HG03378 (cell line): ENCODE measurements at regions not wholly inside any gene's neighbourhood (a gene's known extent, or its start where the extent isn't known, plus 50 kb on each side); places are given as distances from the start of the nearest gene placed in this dataset.

Source experiments
- ATAC-seq: cut with Tn5 transposase; IDR thresholded peaks from one replicate; pipeline ENCODE4 v1.9.1; 2021; ENCODE audit warnings: mild to moderate bottlenecking, moderate library complexity; ENCODE audit not compliant: unreplicated experiment

DNA sequence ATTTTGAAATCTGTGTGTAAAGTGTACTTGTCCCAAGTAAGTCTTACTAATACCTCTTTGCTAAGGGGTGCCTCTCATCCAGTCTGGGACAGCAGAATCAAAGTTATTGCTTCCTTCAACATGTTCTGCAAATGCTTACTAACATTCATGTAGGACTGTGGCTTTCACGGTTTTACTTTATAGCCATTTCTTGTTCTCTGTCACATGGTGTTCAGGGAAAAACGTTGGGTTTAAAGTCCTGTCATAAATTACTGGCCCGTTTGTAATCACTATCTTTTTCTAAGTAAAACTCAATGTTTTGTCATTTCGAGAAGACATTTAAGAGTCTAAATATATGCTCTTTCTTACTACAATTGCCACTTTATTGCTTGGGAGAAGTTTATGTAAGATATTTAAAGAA, 321.1 kb downstream of the STIM2 start:
- ATAC-seq: no peak

DNA sequence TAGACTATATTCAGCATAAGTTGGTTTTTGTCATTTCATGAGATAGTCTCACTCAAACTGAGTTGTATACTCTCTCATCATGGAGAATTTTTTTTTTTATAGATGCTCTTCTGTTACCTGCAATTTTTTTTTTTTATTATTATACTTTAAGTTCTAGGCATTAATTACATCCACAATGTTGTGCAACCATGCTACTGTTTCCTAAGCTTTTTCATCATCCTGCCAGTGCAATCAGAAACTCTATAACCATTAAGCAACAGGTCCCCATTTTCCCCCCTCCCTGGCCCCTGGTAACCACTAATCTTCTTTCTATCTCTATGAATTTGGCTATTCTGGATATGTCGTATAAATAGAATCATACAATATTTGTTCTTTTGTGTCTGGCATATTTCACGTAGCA, 321.6 kb downstream of the STIM2 start:
- ATAC-seq: no peak

DNA sequence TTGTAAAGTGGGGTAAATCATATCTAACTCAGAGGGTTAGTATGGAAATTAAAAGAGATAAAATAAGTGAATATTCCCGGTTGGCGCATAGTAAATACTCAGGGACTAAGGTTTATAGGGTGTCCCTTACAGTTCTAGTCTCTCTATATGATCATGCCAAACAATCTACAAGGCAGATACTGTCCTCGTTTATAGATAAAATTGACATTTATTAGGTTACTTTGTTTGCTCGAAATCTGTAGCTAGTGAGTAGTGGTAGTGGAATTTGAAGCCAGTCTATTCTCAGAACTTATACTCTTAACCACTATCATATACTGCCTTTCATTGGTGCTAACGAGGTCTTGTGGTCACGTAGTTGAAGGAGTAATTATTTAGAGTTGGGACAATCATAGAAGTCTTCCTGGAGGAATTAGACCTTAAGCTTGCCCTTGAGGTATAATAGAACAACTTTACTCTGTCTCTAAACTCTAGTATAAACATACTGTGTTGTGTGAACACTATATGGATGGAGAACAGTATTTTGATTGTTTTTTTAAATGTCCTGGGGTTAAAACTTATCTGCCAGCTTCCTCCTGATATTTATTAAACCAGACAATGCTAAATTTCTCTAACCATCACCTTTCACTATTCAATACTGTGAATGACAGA, 324.0 kb downstream of the STIM2 start:
- ATAC-seq: no peak

DNA sequence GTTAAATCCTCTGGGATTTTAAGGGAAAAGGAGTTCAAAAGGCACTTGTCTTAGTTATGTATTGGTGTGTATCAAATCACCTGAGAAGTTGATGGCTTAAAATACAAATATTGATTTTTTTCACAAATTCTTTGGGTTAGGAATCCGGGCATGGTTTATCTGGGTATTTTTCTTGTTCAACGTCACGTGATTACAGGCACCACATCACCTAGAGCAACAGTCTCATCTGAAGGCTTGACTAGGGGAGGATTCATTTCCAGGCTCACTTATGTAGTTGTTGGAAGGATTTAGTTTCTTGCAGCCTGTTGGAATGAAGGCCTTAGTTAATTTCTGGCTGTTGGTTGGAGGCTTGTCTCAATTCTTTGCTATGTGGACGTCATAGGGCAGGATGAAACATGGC, 326.1 kb downstream of the STIM2 start:
- ATAC-seq: no peak

DNA sequence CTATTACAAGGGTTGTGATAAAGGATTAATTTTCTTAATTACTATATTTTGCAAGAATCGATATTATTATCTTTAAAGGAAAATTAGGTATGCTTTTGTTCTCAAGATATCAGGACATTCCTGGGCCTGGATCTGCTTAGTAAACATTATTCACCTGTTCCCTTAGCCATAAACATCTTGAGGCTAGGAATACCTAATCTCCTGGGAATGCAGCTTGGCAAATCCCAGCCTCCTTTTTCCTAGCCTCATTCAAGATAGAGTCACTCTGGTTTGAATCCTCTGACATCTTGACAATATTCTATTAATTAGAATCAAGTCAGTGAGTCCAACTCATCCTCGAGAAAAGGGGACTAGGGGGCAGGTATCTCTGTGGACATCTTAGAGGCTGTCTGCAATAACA, 327.1 kb downstream of the STIM2 start:
- ATAC-seq: no peak

DNA sequence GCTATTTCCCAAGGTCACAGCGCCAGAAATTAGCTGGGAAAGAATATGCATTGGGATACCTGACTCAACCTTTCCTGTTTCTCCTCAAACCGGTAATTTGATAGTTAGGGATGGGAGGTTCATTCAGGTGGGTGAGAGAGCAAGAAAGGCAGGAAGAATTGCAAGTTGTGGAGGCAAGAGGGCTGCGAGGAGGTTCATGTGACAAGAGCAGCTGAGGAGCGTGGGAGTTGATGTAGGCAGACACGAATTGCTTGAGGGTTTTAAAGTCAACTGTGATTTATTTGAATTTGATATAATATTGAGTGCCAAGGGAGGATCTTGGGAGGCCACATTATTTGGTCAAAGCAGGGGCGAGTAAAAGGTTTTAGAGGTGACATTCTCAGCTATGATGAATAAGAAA, 329.0 kb downstream of the STIM2 start:
- ATAC-seq: no peak

DNA sequence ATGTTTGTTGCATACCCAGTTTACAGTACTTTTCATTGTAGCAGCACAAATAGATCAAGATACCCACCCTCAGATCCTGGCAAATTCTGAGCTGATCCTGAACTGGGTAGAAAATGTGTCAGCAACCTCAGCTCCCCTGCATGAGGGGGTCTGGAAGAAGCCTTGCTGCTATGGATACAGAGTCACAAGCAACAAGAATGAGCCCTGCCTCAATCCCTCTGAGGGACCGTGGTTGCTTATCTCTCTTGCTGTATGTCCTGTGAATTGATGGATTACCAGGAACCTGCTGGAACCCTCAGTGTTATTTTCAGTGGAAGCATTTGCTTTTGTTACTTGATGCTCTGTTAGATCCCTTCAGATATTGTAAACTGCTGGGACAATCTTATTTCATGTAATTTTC, 331.0 kb downstream of the STIM2 start:
- ATAC-seq: no peak

DNA sequence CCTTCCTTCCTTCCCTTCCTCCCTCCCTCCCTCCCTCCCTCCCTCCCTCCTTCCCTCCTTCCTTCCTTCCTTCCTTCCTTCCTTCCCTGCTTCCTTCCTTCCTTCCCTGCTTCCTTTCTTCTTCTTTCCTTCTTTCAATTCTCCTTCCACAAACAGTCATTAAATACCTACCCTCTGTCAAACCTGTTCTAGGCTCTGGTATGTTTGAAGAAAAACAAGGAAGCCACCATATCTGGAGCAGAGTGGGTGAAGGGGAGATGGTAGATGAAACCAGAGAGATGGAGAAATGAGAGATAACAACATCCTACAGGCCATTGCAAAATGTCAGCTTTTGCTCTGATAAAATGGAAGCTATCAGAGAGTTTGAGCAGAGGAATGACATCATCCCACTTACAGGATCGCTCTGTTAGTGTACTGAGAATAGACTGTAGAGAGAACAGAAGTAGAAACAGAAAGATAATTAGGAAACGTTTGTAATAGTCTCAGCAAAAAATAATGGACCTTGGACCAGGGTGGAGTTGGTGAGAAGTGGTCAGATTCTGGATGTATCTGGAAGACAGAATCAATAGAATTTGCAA, 334.0 kb downstream of the STIM2 start:
- ATAC-seq: no peak

DNA sequence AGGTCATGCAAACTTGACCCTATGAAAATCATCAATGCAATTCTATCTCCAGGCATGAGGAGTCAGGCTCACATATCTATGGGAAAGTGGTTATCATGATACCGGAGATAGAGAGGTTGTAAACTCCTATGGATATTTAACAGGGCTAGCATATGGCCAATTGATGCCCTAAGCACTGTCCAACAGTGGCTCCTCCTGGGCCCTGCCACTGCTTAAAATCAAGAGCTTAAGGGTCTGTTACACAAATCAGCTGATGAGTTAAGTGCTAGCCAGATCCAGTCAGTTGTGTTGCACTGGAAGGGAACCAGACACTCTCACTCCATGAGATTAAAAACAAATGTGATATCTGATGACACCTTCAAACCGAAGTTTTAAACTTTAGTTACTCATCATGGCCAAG, 337.6 kb downstream of the STIM2 start:
- no peak for ATAC-seq

DNA sequence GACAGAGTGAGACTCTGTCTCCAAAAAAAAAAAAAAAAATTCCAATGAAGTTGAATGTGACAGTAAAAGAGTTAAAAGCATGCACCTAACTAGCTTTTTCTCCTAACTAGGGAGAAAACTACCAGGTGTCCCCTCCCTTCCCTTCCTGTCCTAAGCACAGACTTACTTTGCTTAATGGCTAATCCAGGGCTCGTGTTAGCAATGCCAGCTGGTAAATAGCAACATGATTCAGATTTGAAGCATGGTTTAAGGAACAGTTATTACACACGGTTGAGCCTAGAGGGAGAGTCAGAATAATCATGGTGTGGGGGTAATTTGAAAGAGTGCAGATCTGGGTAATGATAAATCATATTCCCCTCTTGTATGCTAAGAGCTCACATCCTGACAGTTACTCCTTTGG, 338.3 kb downstream of the STIM2 start:
- ATAC-seq: no peak

DNA sequence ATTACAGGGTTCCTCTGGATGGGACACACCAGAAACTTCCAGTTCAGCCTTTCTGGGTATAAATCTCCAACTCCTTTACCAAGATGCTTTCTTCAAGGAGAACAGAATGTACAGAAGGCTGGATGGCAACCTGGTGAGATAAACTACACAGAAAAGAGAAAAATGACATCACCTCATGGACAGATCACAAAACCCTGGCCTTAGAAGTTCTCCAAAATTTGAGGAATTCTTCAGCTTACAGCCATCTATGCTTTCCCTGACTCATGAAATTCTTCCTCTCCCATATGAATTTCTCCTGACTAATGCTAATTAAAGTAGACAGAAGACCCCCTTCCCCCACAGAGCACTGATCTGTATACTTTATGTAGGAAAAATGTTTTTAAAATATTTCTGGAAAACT, 345.4 kb downstream of the STIM2 start:
- ATAC-seq: no peak

DNA sequence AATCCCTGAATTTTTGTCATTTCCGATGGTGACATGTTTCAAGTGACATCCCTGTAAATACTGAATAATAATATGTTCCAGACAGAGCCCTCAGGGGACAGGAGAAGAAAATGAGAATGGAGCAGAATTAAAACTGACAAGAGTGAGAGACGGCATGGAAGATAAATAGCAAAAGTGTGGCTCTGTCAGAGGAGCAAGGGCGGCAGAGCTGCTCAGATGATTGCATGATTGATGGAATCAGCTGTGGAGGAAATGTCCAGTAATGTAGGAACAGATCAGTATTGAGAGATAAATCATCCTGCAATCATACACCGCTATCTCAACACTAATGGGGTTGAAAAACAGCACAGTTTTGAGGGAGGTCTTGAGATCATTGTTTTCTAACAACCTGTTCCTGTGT, 350.3 kb downstream of the STIM2 start:
- ATAC-seq: no peak

DNA sequence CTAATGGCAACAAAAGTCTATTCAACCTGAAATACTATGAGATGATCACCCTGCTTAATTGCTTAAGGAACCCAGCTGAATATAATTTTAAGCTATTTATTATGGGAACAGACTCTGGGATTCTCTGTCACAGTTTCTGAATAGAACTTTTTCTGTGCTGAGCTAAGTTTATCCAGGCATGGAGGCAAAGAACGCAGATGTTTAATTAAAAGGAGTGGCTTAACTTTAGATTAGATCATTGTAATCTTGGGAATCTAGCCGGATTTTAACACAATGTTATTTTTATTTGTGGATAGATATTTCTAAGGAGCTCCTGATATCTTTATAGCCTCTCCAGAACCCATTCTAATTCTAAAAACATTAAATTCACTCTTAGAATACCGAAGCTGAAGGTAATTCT, 353.4 kb downstream of the STIM2 start:
- ATAC-seq: no peak

DNA sequence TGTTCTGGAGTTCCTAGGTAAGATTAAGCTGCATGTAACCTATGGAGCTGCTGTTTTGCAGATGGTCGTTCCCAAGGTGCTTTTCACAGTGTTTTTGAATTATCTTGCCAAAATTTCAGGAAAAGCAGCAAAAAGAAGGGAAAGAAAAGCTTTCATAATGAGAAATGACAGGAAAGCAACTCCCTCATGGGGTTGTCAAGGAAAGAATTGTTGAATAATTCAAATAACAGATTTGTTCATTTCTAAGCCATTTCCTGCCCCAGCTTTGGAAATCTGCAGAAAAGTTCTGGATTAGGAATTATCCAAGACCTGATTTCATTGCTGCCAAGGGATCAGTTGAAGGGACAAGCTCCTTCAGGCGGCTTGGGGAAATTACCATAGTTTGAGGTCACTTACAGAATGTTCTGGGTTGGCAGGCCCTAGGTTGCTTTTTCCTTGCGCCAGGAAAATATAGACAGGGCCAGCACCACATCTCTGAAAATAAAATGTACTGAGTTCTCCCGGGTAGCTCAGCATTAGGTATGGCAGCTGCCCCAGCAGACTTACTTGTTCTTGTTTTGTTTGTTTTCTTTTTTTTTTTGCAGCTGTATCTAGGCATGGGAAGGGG, 354.7 kb downstream of the STIM2 start:
- ATAC-seq: no peak

DNA sequence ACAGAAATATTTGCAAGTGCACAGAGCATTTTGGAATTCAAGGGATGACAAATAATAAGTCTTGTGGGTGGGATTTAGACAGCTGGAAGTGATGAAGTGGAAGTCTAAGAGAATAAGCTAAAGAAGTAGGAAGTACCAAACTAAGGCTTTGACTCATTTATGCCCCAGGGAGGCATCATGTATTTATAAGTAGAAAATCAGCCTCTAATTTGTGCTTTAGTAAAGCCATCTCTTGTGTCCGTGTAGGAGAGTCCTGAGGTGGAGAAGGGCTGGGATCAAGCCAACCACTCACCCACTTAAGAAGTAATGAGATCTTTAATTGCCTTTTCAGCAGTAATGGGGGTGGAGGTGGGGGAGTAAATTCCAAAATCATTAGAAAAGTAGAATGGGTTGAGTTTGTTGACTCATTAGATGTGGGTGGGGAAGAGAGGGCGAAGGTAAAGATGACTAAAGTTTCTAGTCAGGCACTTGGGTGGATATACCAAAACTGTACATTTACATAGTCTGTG, 356.7 kb downstream of the STIM2 start:
- ATAC-seq: no peak

DNA sequence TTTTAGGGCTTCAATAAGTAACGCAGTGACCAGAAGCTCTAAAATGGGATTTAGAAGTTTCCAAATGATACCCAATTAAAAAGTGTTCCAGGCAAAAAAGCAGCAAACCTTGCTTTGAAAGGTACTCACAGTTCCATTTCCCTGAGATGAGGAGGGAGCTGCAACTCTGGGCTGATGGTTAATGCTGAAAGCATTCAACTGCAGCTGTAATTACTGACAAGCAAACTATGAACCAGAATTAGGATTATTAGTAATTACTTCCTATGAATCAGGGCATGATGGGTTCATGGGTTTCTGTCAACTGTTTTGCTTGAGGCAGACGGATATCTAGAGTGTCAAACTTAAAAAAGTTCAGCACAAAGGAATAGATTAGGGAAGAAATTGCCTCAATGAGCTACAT, 357.4 kb downstream of the STIM2 start:
- ATAC-seq: no peak

DNA sequence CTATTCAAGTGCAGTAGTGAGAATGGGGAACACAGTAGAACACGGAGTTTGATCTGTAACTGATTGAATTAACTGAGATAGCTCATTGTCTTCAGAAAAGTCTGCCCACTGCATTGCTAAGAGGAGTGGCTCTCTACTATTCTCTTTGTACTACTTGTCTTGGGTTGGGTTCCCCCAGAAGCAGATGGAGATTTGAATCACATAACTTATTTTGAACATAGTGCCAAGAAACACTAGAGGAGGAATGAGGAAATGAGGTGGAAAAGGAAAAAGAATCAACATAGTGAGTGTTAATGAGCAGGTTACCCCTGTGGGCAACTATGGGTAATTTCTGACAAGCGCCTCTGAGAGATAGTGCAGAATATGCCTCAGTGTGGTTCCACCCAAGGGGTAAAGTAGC, 362.7 kb downstream of the STIM2 start:
- no peak for ATAC-seq

DNA sequence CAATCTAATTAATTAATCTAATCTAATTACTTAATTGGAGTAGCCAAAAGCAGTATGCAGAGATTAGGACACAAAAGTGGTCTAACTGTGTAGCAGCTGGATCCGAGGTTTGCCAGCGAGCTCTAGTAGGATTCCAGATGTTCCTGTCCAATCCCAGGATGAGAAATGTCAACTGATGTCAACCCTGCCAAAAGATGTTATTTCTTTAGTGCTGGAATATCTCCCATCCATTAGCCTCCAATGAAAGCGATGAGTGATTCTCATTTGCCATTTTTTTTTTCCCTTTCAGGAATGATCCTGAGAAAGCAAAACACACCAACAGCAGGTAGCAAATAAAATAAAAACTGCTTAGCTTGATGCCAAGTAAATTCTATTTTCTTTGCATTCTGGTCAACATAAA, 372.9 kb downstream of the STIM2 start:
- no peak for ATAC-seq

DNA sequence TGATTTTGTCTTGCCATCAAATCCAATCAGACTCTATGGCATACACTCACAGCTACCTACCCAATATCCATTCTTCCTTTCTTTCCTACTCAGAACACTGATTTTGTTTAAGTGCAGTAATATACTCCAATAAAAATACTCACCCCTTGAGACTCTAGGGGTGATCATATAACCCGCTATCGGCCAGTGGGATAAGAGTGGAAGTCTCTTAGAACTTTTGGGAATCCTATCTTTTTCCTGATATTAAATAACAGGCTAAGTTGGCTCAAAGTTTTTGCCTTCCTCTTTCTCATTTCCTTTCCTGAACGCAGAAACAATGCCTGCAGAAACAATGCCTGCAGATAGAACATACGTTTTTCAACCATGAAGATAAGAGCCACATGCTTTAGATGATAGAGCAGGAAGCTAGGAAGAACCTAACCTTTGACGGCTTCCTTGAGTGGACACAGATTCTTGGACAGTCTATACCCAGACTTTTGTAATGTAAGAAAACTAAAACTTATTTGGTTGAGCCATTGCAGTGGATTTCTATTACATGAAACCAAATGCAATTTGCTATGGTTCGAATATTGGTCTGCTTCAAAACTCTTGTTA, 373.8 kb downstream of the STIM2 start:
- ATAC-seq: no peak

DNA sequence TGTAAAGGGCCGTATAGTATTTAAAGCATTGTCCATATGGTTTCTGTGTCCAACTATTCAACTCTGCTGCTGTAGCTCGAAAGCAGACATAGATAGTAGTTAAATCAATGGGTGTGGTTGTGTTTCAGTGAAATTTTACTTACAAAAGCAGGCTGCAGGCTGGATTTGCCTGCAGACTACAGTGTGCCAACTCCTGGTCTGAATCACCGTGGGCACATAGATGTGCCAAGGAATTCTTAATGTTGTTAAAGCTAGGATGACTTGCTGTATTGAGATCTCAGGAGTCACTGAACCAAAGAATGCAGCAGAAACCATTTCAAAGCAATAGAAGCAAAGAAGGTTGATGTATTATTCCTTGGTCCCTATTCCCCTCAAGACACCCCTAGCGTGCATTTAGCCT, 379.0 kb downstream of the STIM2 start:
- no peak for ATAC-seq

DNA sequence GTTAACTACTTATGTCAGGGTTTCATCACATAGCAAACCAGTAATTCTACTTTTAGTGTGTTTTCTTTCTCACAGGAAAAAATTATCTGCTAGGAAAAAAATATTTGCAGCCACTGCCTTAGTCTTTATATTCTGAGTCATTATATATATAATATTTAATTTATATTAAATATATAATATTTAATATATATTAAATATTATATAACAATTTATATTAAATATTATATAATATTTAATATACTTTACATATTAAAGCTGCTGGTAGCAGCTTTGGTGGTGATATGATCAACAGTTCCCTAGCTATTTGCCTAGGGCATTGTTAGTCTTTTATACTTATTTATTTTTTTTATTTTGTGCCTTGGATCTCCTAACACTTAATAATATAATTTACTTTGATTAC, 381.6 kb downstream of the STIM2 start:
- ATAC-seq: no peak

DNA sequence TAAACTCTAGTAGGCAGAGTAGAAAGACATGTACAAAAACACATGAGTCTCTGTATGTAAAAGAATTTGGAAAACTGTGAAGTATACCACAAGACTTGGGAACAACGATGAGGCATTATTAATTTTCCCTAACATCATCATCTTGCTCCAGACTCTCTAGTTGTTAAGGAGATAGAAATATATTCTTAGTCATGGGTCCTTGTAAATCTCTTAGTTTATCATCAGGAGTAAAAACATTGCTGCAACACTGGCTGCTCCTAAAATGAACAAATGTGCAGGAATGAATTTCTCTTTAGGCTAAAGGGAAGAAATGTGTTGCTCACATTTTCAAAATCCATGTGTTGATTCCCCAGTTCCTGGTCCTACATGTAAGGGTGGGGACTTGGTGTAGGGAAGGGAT, 384.6 kb downstream of the STIM2 start:
- ATAC-seq: no peak
